ENCODE measurements at regions not wholly inside any gene's neighbourhood (a gene's known extent, or its start where the extent isn't known, plus 50 kb on each side); places are given as distances from the start of the nearest gene placed in this dataset.
A peak's percentile ranks its signal among the peaks of the same experiment; 100 is the strongest.
"Not testable (repeated sequence)": the region's sequence is repeated elsewhere in the genome, so short reads cannot be mapped to it uniquely, and the experiment has no call there.

DNA sequence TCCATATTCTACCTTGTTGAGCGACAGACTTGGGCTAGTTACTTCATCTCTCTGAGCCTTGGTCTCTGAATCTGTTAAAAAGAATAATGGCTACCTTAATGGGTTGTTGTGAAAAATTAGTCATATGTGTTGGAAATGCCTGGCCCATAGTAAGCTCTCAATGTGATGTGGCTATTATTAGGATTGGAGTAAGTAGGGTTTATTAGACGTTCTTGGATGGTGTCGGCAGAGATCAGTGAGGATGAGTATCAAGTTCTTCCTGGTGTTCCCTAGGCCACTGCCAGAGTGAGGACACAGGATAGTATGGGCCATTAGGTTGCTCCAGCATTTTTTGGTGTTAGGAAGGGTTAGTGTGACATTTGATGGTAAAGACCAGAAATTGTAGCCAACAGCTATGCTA, 121.1 kb upstream of the DUSP10 start:
- H3K4me3 ChIP-seq (ENCODE audit: low read depth, low read length) = no peak overlapping the region
- DNase-seq (ENCODE audit: low read depth) = no peak

DNA sequence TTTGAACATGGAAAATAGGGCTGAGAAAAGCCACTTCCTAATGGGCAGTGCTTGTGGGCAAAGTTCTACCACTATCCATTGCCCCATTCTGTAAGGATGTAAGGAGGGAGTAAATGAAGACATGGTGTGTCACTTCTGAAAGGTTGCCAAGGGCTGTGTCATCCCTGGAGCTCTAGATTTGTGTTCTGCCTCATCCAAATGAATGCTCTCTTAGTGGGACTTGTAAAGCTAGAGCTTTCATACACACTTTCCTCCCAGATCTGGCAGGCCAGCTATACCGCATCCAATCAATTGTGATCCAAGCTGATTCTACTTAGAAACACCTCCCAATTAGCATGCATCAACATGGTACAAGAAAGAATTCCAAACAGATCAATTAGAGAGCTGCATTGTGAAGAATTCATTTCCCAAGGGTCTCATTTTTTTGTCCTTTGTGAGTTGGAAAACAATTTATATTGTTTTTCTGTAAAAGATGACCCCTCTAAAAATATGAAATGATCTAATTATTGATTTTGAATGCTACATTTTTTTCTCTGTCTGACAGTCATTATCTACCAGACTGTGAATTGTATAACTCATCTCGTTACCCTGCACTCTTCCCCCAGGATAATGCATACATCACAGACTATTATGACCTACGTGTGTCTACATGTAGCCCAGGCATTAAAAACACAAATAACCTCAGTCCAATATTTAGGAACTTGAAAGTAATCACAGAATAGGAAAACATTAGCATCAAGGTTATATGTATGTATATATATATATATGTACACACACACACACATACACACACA, 117.1 kb upstream of the DUSP10 start:
- H3K4me3 ChIP-seq (ENCODE audit: low read depth, low read length) = no peak overlapping the region
- DNase-seq (ENCODE audit: low read depth) = peak; percentile 80

DNA sequence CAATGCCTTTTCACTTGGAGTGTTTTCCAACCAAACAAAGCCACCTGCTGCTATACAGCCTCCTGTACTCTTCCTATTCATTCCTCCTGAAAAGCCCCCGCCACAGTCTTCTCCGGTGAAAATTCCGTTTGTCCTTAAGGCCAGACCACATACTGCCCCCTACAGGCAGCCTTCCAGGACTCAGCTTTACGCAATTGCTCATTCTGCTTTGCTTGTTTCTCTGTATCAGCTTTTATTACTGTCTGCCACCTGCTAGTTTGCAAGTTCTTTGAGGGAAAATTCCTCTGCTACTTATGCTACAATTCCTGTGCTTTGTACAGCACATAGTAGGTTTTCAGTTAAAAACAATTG, 115.2 kb upstream of the DUSP10 start:
- not testable (repeated sequence) for H3K4me3 ChIP-seq (ENCODE audit: low read depth, low read length); DNase-seq (ENCODE audit: low read depth)

DNA sequence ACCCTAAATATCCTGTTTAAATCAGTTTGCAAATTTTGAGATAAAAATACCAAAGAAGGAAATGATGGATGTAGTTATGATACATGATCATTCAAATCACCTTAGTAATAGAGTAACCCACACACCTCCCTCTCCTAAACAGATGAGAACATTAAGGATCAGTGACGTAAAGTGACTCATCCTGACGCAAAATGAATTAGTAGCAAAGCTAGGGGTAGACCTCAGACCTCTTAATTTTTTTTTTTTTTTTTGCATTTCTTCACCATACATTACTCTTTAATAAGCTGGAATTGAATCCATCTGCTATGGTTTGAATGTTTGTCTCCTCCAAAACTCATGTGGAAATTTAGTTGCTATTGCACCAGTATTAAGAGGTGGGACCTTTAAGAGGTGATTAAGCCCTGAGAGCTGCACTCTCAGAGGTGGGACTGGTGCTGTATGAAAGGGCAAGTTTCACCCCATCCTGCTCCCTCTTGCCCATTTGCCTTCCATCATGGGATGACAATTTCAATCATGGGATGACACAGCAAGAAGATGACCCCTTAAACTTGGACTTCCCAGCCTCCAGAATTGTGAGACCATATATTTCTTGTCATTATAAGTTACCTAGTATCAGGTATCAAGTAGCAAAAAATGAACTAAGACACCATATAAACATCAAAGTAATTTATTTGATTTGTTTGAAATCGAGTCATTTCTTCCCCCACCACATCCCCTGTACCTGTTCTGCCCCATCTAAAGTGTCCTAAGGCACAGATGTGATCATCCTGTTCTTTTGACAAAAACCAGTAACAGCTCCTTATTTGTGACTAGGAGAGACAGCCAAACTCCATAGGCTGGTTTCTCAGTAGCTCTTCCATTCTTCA, 114.6 kb upstream of the DUSP10 start:
- peak; percentile 33 for DNase-seq (ENCODE audit: low read depth)

DNA sequence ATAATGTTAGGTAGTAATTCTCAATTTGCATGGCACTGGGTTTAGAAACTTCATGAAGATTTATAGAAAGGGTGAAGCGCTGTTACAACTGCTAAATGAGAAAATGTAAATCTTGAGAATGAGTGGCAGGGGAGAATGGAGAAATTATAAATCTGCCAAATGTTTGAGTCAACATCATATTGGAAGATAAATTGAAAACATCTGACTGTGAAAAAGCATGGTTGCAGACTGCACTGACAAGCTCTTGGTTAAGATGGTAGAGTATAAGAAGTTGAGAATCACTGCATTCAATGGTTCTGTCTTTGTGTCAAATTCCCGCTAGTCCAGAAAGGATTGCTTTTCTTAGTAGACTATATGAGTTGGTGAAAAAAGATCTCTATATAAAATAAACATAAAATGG, 113.3 kb upstream of the DUSP10 start:
- no peak for DNase-seq (ENCODE audit: low read depth)
- H3K4me3 ChIP-seq (ENCODE audit: low read depth, low read length) = no peak overlapping the region

More for the DNA sequence above, 114.6 kb upstream of the DUSP10 start:
- H3K4me3 ChIP-seq (ENCODE audit: low read depth, low read length) = no peak overlapping the region

DNA sequence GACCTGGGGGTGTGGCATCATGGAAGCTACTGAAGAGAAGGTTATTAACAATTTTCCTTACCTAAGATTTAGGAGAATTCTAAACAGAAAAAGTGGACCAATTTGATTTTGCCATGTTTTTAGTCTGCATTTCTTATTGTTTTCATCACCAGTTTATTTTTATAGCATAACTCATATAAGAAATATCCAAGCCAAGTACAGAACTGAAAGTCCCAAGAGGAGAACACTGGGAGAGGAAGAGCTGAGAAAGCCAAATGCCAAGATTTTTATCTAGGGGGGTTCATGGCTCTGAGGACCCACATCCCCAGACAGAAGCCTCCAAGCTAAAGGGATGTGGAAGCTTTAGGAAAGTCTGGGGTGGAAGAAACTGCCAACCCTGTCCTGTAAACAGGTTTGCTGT, 109.4 kb upstream of the DUSP10 start:
- no peak for DNase-seq (ENCODE audit: low read depth)
- H3K4me3 ChIP-seq (ENCODE audit: low read depth, low read length) = no peak overlapping the region

DNA sequence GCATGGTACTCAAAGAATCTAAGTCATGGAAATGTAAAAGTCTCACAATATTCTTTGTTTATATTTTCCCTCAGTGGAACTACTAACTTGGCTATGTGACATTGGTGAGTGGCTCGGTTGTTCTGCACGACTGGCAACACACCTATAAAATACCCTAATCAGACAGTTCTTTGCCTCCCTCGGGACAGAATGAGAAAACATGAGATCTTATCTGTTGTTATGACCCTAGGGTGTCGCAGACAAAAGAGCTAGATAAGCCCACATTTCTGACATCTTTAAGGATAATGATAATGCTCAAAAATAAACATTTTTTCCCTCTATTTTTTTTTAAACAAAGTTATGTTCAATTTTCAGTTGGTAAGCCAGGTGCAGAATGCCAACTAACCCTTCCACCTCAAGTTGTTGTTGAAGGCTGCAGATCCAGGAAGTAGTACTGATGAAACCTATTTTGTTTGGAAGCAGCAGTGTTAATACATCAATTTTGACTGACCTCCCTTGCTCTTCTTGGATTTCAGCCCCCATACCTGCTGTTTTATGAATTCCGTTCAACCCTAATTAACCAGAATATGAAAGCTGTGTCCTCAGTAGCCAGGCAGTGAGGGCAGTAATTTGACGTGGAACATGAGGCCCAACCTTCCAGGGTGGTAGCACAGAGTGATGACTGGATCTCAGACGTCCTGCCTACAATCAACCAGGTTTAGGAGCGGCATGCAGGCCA, 108.7 kb upstream of the DUSP10 start:
- no peak overlapping the region for H3K4me3 ChIP-seq (ENCODE audit: low read depth, low read length)
- no peak for DNase-seq (ENCODE audit: low read depth)

DNA sequence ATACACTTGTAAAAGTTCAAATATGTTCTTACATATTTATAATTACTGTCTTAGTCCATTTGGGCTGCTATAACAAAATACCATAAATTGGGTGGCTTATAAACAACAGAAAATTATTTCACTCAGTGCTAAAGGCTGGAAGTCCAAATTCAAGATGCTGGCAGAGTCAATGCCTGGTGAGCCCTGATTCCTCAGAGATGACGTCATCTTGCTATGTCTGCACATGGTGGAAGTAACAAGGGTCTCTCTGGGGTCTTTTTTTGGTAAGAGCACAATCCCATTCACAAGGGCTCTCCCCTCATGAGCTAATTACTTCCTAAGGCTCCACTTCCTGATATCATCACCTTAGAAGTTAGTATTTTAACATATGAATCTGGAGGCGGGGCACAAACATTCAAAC, 108.0 kb upstream of the DUSP10 start:
- H3K4me3 ChIP-seq (ENCODE audit: low read depth, low read length) = no peak overlapping the region
- DNase-seq (ENCODE audit: low read depth) = no peak

DNA sequence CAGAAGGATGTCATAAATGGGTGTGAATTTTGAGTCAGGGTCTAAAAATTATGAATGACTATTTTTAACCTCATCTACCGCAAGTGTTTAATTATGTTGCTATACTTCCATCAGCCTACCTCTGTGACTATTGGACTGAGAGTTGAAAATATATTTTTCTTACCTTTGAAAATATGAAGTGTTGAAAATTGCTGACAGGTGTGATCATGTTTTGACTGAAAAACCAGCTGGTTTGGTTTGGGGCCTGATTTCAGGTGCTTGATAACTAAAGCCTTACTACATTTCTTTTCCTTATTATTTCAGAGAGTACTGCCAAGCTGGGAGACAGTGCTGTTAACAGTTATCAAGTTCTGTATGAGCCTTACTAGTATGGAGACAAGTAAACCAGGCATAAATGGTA, 107.2 kb upstream of the DUSP10 start:
- H3K4me3 ChIP-seq (ENCODE audit: low read depth, low read length) = no peak overlapping the region
- DNase-seq (ENCODE audit: low read depth) = no peak

DNA sequence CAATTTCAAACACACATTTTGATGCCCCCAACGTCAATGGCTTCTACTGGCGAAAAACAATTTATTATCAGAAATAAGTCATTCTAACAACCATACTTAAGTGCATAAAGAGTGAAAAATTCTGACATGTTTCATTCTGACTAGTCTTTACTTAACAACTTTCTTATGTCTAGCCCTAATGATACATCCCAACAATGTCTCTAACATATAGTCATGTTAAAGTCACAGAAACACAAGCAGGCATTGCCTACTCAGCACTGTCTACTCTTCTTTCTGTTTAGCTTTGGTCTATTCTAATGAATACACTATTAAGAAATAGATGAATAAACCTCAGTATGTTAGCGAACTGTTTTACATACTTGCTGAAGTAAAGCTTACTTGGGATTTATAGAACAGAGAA, 105.8 kb upstream of the DUSP10 start:
- no peak for DNase-seq (ENCODE audit: low read depth)
- no peak overlapping the region for H3K4me3 ChIP-seq (ENCODE audit: low read depth, low read length)

DNA sequence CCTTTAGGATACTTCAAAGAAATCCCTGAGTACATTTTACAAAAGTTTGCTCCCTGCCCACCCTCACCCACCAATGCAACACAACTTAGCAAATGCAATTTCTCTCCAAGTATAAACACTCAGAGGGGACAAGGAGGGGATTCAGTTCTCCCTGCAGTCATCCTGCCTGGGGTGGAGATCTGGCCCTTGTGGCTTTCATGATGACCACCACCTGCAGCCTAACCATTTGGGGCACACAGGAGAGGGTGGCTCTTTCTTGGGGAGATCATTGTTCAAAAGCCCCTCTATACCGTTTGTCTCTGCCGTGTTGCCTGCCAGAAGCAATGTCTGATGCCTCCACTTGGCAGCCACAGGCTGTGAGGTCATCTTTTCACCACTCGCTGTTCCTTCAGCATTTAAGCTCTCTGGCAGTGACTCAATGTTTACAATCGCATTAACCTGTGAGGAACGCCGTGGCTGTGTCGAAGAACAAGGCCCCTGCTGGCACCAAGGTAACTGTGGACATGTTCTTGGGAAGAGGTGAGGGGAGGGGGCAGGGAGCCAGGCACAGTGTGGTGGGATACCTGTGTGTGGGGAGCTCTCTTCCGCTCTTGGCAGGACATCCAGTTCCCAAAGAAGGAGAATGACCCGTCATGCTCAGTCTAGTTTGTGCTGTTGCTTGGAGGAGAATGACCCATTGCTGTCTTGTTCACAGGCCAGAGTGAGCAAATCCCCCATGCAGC, 103.9 kb upstream of the DUSP10 start:
- H3K4me3 ChIP-seq (ENCODE audit: low read depth, low read length) = no peak overlapping the region
- peak; percentile 86 for DNase-seq (ENCODE audit: low read depth)

DNA sequence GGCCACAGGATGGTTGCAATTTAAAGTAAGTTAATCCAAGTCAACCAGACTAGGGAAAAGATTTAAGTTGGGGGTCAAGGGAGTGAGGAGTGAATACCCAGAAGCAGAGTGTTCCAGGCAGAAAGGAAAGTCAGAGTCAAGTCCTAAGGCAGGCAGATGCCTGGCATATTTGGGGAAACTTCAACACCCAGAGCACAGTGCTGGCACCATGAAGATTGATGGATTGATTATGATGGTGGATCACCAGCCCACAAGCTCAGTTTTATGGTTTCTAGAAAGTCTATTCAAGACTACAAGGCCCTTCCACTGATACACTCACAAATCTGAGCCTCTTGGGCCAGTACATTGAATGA, 100.1 kb upstream of the DUSP10 start:
- DNase-seq (ENCODE audit: low read depth) = no peak
- no peak overlapping the region for H3K4me3 ChIP-seq (ENCODE audit: low read depth, low read length)

DNA sequence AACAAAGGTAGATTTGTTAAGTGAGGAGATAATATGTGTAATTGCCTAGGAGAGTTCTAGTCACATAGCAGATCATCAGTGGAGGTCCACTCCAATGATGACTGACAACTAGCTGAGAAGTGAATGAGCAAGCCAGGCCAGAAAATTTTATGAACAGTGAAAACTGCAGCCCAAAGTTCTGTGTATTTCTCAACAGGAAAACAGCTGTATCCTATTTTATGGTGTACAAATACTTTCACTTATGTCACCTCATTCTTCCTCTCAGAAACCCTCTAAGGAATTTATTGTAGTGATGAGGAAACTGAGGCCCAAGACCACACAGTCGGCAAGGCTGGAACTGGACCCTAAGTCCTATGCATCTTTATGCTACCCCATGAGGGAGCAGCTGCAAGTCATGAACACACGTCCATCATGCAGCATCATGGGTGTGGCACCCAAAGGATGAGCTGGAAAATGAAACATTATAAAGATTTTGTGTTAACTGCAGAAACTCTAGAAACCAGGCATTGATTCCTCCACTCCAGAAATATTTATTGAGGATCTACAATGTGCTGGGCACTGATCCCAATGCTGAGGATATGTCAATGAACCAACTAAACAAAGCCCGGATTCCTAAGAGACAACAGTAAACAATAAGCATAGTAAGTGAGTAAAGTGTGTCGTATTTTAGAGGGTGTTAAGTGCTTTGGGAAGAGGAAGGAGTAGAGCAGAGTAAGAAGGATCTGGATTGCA, 99.5 kb upstream of the DUSP10 start:
- no peak overlapping the region for H3K4me3 ChIP-seq (ENCODE audit: low read depth, low read length)
- DNase-seq (ENCODE audit: low read depth) = no peak

DNA sequence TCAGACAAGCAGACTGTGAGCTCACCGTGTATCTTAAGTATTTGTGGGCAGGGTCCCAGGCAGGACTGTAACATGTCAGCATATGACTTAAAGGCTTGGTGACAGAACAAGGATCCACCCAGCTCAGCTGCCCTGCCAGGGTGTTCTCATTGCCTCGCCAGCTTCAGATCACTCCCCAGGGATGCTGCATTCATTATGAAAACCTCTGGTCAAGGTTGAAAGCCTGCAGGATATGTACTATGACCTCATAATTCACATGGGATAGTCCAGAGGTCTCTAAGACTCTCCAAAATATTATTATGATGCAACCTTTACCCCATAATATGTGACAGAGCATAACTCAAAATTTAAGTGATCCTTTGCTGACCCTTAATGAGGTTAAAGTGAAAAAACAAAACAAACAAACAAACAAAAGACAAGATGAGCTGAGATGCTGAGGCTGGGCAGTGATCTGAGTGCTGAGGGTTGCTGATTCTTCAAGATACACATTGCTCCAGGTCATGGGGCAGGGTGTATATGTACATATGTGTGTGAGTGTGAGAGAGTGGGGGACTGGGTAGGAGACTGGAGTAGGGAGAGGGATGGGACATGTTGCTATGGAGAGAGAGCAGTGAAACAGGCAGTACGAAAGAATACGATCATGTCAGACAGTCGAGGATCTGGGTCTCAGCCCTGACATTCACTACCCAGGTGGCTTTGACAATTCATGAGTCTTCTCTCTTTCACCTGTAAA, 98.8 kb upstream of the DUSP10 start:
- H3K4me3 ChIP-seq (ENCODE audit: low read depth, low read length) = no peak overlapping the region

DNA sequence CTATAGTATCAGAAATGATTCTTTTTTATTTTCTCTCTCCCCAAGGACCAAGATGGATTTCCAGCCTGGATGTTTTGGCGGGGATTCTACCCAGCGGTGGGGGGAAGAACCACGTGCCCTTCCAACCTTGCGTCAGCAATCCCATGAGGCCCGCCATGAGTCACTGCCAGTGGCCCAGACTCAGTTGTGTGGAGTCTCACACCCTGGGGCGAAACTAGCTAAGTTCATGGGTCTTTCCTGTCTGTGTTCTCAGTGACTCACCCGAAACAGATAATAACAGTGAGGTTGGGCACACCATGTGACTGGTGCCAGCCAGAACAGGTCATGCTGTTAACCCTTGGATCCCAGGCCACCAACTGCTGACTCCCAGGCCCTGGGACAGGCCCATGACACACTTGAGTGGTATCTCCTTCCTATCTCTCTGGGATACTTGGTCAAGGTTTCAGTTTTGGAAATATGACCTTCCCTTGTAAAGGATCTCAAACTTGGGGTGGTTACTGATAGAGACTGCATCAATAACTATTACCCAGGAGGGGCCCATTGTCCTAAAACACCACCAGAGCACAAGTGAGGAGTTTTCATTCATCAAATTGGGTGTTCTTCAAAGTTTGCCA, 98.0 kb upstream of the DUSP10 start:
- no peak overlapping the region for H3K4me3 ChIP-seq (ENCODE audit: low read depth, low read length)
- DNase-seq (ENCODE audit: low read depth) = peak; percentile 91

More for the DNA sequence above, 98.8 kb upstream of the DUSP10 start:
- no peak for DNase-seq (ENCODE audit: low read depth)

DNA sequence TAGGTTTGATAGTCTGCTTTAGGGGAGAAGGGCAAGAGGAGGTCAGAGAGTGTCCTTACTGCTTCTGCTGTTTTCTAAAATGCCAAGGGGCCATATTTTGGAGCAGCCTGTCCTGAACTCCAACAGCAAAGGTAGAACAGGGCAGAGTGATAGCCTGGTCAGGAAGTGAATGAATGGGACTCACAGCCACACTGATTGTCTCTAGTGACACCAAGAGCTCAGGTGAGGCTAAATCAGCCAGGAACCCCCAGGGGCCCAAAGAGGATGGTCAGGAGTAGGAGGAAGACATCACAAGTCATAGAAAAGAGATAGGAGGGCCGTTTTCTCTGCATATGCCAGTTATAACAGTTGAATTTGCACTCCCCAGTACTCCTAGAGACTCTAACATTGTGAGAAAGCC, 97.4 kb upstream of the DUSP10 start:
- no peak for DNase-seq (ENCODE audit: low read depth)
- no peak overlapping the region for H3K4me3 ChIP-seq (ENCODE audit: low read depth, low read length)

DNA sequence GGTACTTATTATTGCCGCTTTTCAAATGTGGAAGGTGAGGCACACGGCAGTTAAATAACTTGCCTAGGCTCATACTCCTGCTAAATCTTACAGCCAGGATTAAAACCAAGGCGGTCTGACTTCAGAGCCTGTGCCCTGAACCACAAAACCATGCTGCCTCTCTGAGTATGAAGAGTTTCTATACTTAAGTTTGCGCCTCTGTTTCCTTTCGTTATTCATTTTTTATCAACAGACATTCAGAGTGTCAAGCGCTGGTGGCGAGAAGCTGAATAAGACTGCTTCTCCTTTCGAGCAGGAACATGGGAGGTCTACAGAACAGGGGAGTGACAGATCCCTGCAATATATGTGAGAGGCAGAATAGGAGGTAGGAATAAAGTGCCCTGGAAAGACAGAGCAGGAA, 96.0 kb upstream of the DUSP10 start:
- no peak for DNase-seq (ENCODE audit: low read depth)
- no peak overlapping the region for H3K4me3 ChIP-seq (ENCODE audit: low read depth, low read length)
